OCI-LY7 (cell line): ENCODE measurements at regions not wholly inside any gene's neighbourhood (a gene's known extent, or its start where the extent isn't known, plus 50 kb on each side); places are given as distances from the start of the nearest gene placed in this dataset.

Source experiments
- BruUV-seq: library from RNA; stranded (reverse); fragments of 400-500 nt; replicated peaks from 2 replicates; lab custom pipeline; 2021; lab: Mats Ljungman, UMichigan
- CTCF ChIA-PET: fragments of 300-600 bp; sonication (Branson Sonifier 250); formaldehyde crosslinking; loops from one replicate; lab custom pipeline; 2022; ENCODE audit warnings: antibody characterized with exemption; ENCODE audit not compliant: unreplicated experiment; lab: Charles Lee
- POLR2A ChIA-PET: fragments of 300-600 bp; sonication (Branson Sonifier 250); formaldehyde crosslinking; loops from one replicate; lab custom pipeline; 2022; ENCODE audit warnings: antibody characterized with exemption; lab: Charles Lee
- DNase-seq: peaks from one replicate; pipeline ENCODE4 v3.0.0-alpha.2; 2015; ENCODE audit warnings: low spot score
- H2AFZ ChIP-seq: fragments of 200-600 bp; sonication (generic), shearing (Covaris generic); 2 replicates; pipeline ENCODE4 v1.6.1; 2014; ENCODE audit warnings: mild to moderate bottlenecking, antibody characterized with exemption, low read length, moderate library complexity
- H3K27ac ChIP-seq: fragments of 200-600 bp; sonication (generic); 2 replicates; pipeline ENCODE4 v1.5.1; 2014; ENCODE audit warnings: mixed run types, low read depth, mild to moderate bottlenecking, moderate library complexity, low read length, inconsistent platforms; ENCODE audit not compliant: poor library complexity, severe bottlenecking
- H3K36me3 ChIP-seq: fragments of 200-600 bp; sonication (generic); 2 replicates; pipeline ENCODE4 v1.6.1; 2014; ENCODE audit warnings: mild to moderate bottlenecking, antibody characterized with exemption, low read length, moderate library complexity, mixed read lengths; ENCODE audit not compliant: insufficient read depth
- H3K4me1 ChIP-seq: fragments of 200-600 bp; sonication (generic); 2 replicates; pipeline ENCODE4 v1.5.1; 2014; ENCODE audit warnings: mild to moderate bottlenecking, low read length; ENCODE audit not compliant: insufficient read depth, poor library complexity, severe bottlenecking
- H3K4me2 ChIP-seq: fragments of 200-600 bp; sonication (generic); 2 replicates; pipeline ENCODE4 v1.6.1; 2014; ENCODE audit warnings: mild to moderate bottlenecking, low read length
- H3K4me3 ChIP-seq: fragments of 200-600 bp; sonication (generic); 2 replicates; pipeline ENCODE4 v1.5.1; 2014; ENCODE audit warnings: mild to moderate bottlenecking, low read depth, low read length; ENCODE audit not compliant: poor library complexity, severe bottlenecking
- H3K79me2 ChIP-seq: fragments of 200-600 bp; sonication (generic); 2 replicates; pipeline ENCODE4 v1.6.1; 2016; ENCODE audit warnings: low read depth, mild to moderate bottlenecking, low read length, moderate library complexity, mixed read lengths; ENCODE audit not compliant: insufficient read depth
- H3K9me2 ChIP-seq: fragments of 200-600 bp; sonication (generic); 2 replicates; pipeline ENCODE4 v1.6.1; 2016; ENCODE audit warnings: mild to moderate bottlenecking, low read length, mixed read lengths; ENCODE audit not compliant: insufficient read depth
- H3K9me3 ChIP-seq: fragments of 200-600 bp; sonication (generic); 2 replicates; pipeline ENCODE4 v1.6.1; 2014; ENCODE audit warnings: mild to moderate bottlenecking, mixed run types, low read length, mixed read lengths
- H4K20me1 ChIP-seq: fragments of 200-600 bp; sonication (generic); 2 replicates; pipeline ENCODE4 v1.6.1; 2014; ENCODE audit warnings: mild to moderate bottlenecking, antibody characterized with exemption, low read length, moderate library complexity, mixed read lengths; ENCODE audit not compliant: insufficient read depth
- EZH2phosphoT487 ChIP-seq: fragments of 200-600 bp; sonication (generic); IDR thresholded peaks from 2 replicates; pipeline ENCODE4 v1.6.1; 2018; ENCODE audit warnings: low read depth, borderline replicate concordance, mild to moderate bottlenecking, mixed run types, antibody characterized with exemption, low read length, moderate library complexity, mixed read lengths
- intact Hi-C: fragments of 100-400 bp; cut with micrococcal nuclease; formaldehyde crosslinking; loops from one replicate; pipeline ENCODE4 v1.10.0; 2022; ENCODE audit not compliant: unreplicated experiment
- TF ChIP-seq, protein P1 (sequence below): fragments of 200-600 bp; sonication (generic); conservative IDR thresholded peaks from 2 replicates; pipeline ENCODE4 v1.5.1; 2014; ENCODE audit warnings: mild to moderate bottlenecking, antibody characterized with exemption, low read length, moderate library complexity, mixed read lengths

DNA sequence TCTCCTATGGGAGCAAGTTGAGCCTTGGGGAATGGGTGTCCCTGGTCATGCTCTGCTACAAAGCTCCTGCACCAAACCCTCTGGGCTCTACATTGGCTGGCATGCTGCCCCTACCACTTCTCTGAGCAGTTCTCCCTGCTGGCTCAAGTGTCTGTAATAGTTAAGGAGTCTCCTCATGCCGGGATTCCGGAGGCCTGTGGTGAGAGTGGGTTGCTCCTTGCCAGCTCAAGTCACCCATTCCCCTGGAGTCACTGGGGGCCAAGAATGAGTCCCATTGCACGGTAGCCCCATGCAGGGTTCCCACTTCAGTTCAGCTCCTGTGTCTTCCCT, 173.9 kb downstream of the PRDM13 start:
- Histone ChIP-seq H3K4me1 (no peaks in the 10 kb centered on the region), H3K79me2 (no peaks in the 10 kb centered on the region), H3K36me3 (no peaks in the 10 kb centered on the region), H2AFZ (no peak overlapping the region), H3K9me2 (no peaks in the 10 kb centered on the region), H3K4me3 (no peak overlapping the region), H3K27ac (no peak overlapping the region), H3K4me2 (no peak overlapping the region), H4K20me1 (no peaks in the 10 kb centered on the region), H3K9me3 (no peaks in the 10 kb centered on the region)
- ChIA-PET CTCF (no interaction called here), POLR2A (no interaction called here)
- TF ChIP-seq EZH2phosphoT487 = no peak
- TF ChIP-seq, protein P1, sequence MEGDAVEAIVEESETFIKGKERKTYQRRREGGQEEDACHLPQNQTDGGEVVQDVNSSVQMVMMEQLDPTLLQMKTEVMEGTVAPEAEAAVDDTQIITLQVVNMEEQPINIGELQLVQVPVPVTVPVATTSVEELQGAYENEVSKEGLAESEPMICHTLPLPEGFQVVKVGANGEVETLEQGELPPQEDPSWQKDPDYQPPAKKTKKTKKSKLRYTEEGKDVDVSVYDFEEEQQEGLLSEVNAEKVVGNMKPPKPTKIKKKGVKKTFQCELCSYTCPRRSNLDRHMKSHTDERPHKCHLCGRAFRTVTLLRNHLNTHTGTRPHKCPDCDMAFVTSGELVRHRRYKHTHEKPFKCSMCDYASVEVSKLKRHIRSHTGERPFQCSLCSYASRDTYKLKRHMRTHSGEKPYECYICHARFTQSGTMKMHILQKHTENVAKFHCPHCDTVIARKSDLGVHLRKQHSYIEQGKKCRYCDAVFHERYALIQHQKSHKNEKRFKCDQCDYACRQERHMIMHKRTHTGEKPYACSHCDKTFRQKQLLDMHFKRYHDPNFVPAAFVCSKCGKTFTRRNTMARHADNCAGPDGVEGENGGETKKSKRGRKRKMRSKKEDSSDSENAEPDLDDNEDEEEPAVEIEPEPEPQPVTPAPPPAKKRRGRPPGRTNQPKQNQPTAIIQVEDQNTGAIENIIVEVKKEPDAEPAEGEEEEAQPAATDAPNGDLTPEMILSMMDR = no peak
- DNase-seq = no peak
- no TSS peak for BruUV-seq
- intact Hi-C loops = no loop called here

- no peaks in the 10 kb centered on the region for H3K4me1 ChIP-seq
- no peak overlapping the region for H3K4me3 ChIP-seq
- H3K36me3 ChIP-seq = no peaks in the 10 kb centered on the region
- H3K4me2 ChIP-seq = no peak overlapping the region
- H4K20me1 ChIP-seq = no peaks in the 10 kb centered on the region
- H3K79me2 ChIP-seq = no peaks in the 10 kb centered on the region
- no peak for DNase-seq
- no peak overlapping the region for H2AFZ ChIP-seq
- TF ChIP-seq, protein P1 = no peak
- no peak for TF ChIP-seq EZH2phosphoT487
- no peaks in the 10 kb centered on the region for H3K9me2 ChIP-seq
- no peak overlapping the region for H3K27ac ChIP-seq
- no peaks in the 10 kb centered on the region for H3K9me3 ChIP-seq
- POLR2A ChIA-PET = no interaction called here
- intact Hi-C loops = no loop called here
- CTCF ChIA-PET = no interaction called here
- no TSS peak for BruUV-seq
Measured at GRCh38 chr6:99789767-99790166, 183.1 kb downstream of the PRDM13 start.

GRCh38 chr6:99790679-99791078, 184.0 kb downstream of the PRDM13 start:
- intact Hi-C loops = no loop called here
- H3K36me3 ChIP-seq = no peaks in the 10 kb centered on the region
- H3K4me2 ChIP-seq = no peak overlapping the region
- ChIA-PET POLR2A (no interaction called here), CTCF (no interaction called here)
- no peaks in the 10 kb centered on the region for H3K9me3 ChIP-seq
- no peaks in the 10 kb centered on the region for H3K79me2 ChIP-seq
- BruUV-seq = no TSS peak
- TF ChIP-seq EZH2phosphoT487 = no peak
- TF ChIP-seq, protein P1 = peak; percentile 64
- H3K4me1 ChIP-seq = no peaks in the 10 kb centered on the region
- no peak overlapping the region for H3K27ac ChIP-seq
- H2AFZ ChIP-seq = no peak overlapping the region
- DNase-seq = peak; percentile 4
- no peaks in the 10 kb centered on the region for H4K20me1 ChIP-seq
- H3K9me2 ChIP-seq = no peaks in the 10 kb centered on the region
- H3K4me3 ChIP-seq = no peak overlapping the region
